GM12865 (cell line): ENCODE measurements at regions not wholly inside any gene's neighbourhood (a gene's known extent, or its start where the extent isn't known, plus 50 kb on each side); places are given as distances from the start of the nearest gene placed in this dataset.

Experiments
- DNase-seq: peaks from one replicate; pipeline ENCODE4 v3.0.0; 2010; ENCODE audit warnings: low read depth
- H3K4me3 ChIP-seq: 2 replicates; pipeline ENCODE4 v1.5.1; 2011; ENCODE audit warnings: mild to moderate bottlenecking, low read depth, low read length, control low read depth
- CTCF ChIP-seq: IDR thresholded peaks from 2 replicates; pipeline ENCODE4 v1.5.1; 2011; ENCODE audit warnings: low read length, control low read depth, low read depth, inconsistent platforms; ENCODE audit not compliant: insufficient read depth; ENCODE audit errors: missing control alignments

DNA sequence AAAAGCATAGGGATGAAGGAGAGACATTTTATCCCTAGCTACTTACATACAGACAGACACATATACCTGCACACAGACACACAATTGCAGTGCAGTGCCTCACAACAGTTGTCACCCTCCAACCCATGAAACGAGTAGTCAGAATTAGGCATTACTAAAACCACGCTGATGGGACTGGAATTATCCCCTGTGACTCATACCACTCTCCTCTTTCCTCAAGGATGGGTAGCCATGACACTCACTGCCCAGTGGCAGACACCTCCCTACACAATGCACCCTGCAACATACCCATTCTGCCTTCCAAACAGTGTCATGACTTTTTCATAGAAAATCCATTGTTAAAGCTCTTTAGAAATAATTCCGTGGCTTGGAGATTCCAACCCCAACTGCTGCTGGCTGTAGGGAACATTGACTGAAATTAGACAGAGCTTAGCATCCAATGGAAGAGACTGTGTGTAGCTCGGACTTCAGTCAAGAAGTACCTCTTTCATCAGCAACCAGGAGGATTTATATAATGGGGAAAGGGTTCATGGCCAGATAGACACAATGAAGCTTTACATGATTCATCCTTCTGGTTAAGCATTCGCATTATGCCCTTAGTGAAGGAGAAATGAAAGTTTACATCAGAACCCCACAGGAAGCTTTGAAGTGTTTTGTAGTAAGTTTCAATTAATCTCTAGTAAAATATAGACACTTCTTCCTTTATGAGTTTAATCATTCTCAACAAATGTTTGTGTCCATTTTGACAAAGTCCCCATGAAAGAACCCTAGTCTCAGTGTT is 155.2 kb downstream of the FBXO15 start:
- no peak overlapping the region for H3K4me3 ChIP-seq
- DNase-seq = no peak
- no peak for TF ChIP-seq CTCF

DNA sequence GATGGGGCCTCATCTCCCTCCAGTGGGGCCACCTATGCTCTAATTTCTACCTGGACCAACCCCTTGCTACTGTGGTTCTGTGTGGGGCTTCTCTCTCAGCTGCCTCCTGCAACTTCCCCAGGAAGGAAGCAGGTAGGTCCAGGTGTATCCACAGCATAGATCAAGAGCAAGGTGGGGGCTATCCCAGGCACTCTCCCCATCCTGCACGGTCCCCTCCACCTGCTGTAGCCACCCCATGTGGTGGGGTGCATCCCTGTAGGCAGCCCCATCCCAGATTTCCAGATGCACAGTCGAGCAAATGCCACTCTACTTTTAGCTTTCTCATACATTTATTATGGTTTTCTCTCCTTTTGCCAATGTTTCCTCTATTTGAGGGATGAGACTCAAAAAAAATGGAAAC is 156.1 kb downstream of the FBXO15 start:
- no peak overlapping the region for H3K4me3 ChIP-seq
- no peak for TF ChIP-seq CTCF
- DNase-seq = no peak

DNA sequence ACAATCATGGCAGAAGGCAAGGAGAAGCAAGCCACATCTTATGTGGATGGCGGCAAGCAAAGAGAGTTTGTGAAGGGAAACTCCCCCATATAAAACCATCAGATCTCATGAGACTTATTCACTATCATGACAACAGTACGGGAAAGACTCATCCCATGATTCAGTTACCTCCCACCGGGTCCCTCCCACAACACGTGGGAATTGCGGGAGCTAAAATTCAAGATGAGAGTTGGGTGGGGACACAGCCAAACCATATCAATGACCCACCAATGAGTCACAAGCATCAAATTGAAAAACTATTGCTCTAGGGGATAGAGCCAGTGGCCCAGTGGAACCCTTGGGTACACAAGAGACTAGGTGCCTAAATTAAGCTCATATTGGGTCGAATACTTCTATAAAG is 157.4 kb downstream of the FBXO15 start:
- TF ChIP-seq CTCF = no peak
- DNase-seq = no peak
- no peak overlapping the region for H3K4me3 ChIP-seq

DNA sequence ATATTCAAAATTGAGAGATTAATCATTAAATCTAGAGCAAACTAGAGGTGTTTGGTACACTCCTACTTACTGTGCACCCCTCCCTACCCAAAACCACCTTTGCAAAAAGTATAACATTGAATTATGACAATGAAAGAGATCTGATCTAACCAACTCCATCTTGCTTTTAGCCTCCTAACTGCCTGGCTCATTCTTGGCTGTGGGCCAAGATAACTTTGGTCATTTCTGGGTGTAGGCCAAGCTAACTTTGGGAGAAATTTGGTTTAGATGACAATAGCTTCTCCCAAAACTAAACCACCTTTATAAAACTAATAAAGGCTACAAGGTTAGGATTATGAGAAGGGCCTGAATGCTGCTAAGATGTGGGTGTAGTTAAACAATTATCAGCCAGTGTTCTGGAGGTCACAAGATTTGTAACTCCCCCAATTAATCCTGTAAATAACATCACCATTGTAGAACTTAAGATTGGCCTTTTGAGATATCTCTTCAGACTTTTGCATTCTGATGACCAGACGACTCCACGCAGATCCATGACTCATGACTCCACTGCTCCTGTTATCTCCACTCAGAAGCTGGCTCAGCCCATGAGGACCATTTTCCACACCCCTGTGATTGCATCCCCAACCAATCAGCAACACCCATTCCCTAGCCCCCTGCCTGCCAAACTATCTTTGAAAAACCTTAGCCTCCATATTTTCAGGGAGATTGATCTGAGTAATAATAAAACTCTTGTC is 160.2 kb downstream of the FBXO15 start:
- no peak for TF ChIP-seq CTCF
- no peak for DNase-seq
- H3K4me3 ChIP-seq = no peak overlapping the region

DNA sequence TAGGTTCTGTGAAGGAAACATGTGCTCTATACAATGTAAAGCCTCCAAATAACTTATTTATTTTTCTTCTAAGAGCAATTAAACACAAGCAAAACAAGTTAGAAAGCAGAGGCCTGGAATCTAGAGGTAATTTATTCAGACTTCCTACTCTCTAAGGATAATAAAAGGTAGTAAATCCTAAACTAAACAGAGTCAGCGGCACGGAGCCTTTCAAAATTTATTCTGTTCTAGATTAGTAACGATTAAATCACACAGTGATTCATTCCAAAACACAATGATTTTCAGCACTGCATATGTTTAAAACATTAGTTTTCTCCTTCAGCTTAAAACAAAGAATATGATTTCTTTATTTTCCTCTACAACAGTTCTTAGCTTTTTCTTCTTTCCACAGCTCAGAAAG is 160.9 kb downstream of the FBXO15 start:
- no peak for TF ChIP-seq CTCF
- H3K4me3 ChIP-seq = no peak overlapping the region
- no peak for DNase-seq

DNA sequence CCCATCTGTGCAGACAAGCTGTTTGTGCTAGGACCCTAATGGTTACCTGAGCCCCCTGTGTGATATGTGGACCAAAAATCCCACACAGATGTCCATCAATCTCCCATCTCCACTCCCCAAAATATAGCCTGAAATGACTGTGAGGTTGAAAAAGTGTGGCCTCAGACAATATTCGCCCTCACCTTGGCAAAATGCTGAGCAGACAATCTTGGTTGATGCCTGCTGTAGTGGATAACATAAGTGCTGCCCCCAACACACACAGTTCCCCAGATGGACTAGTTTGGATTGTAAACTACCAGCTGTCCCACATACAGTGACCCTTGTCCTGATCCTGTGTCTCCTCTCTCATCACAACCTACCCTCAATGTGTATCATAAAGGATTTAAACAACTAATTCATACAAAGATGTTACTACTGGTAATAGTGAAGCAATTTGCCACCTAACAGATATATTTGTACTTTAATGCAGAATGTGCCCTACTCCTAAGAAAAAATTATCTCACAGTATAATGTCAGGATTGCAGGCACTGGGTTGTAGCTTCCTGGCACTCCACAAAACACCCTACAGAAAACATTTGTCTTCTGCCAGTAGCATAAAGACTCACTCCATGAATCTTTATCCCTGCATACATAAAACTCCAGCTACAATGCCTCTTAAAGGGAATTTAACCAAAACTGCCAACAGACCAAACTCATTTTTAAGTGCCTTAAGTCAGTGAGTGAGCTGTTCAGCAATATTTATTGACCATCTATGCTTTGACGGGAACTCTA is 161.6 kb downstream of the FBXO15 start:
- DNase-seq = no peak
- no peak for TF ChIP-seq CTCF
- no peak overlapping the region for H3K4me3 ChIP-seq
